CD4-positive, alpha-beta memory T cell (primary cell): ENCODE measurements at regions not wholly inside any gene's neighbourhood (a gene's known extent, or its start where the extent isn't known, plus 50 kb on each side); places are given as distances from the start of the nearest gene placed in this dataset.

ENCODE experiments used
- CTCF ChIA-PET: fragments of 350-600 bp; sonication (Branson Sonifier 250); formaldehyde crosslinking; loops from one replicate; lab custom pipeline; 2021; ENCODE audit warnings: inconsistent platforms; ENCODE audit not compliant: partially characterized antibody; lab: Charles Lee
- POLR2A ChIA-PET: fragments of 350-600 bp; sonication (Branson Sonifier 250); formaldehyde crosslinking; loops from one replicate; lab custom pipeline; 2021; ENCODE audit not compliant: partially characterized antibody; lab: Charles Lee
- DNase-seq, 5 donors: peaks; one replicate each; pipeline versions ENCODE4 v3.0.0 to v3.0.0-alpha.2; 2020 to 2022; ENCODE audit warnings: mixed read lengths in 1 of 5
- H3K27ac ChIP-seq: one replicate; pipeline ENCODE4 v1.7.0; 2013; ENCODE audit warnings: low read depth, low read length
- H3K27me3 ChIP-seq: 2 replicates; pipeline ENCODE4 v1.7.0; 2013; ENCODE audit warnings: mild to moderate bottlenecking, low read length, moderate library complexity; ENCODE audit not compliant: insufficient read depth
- H3K36me3 ChIP-seq: 2 replicates; pipeline ENCODE4 v1.7.0; 2013; ENCODE audit warnings: mild to moderate bottlenecking, low read length, moderate library complexity; ENCODE audit not compliant: insufficient read depth
- H3K4me1 ChIP-seq: 2 replicates; pipeline ENCODE4 v1.7.0; 2013; ENCODE audit warnings: mild to moderate bottlenecking, low read length, moderate library complexity; ENCODE audit not compliant: insufficient read depth
- H3K4me3 ChIP-seq, 2 donors: one replicate each; pipeline ENCODE4 v1.7.0; 2013; ENCODE audit warnings: low read length in 2 of 2, mild to moderate bottlenecking in 1 of 2
- H3K9me3 ChIP-seq, 2 donors: one replicate each; pipeline ENCODE4 v1.7.0; 2013; ENCODE audit warnings: low read length in 2 of 2, control low read depth in 1 of 2; ENCODE audit not compliant: control insufficient read depth in 1 of 2
- H3K27ac Mint-ChIP-seq, 7 donors: one replicate each; pipeline ENCODE4 v1.8.0; 2020 to 2021; ENCODE audit warnings: mixed read lengths in 7 of 7, mild to moderate bottlenecking in 6 of 7, inconsistent platforms in 3 of 7, moderate library complexity in 3 of 7
- H3K27me3 Mint-ChIP-seq, 2 donors: one replicate each; pipeline ENCODE4 v1.8.0; 2020 to 2021; ENCODE audit warnings: mixed read lengths in 2 of 2
- H3K36me3 Mint-ChIP-seq, 2 donors: one replicate each; pipeline ENCODE4 v1.8.0; 2020 to 2021; ENCODE audit warnings: mixed read lengths in 2 of 2, inconsistent platforms in 1 of 2, mild to moderate bottlenecking in 1 of 2
- H3K4me1 Mint-ChIP-seq, 4 donors: one replicate each; pipeline ENCODE4 v1.8.0; 2020 to 2021; ENCODE audit warnings: mixed read lengths in 4 of 4, mild to moderate bottlenecking in 1 of 4
- H3K4me3 Mint-ChIP-seq, 8 donors: one replicate each; pipeline ENCODE4 v1.8.0; 2020 to 2021; ENCODE audit warnings: mixed read lengths in 8 of 8, mild to moderate bottlenecking in 7 of 8, moderate library complexity in 6 of 8, inconsistent platforms in 3 of 8
- H3K9me3 Mint-ChIP-seq, 8 donors: one replicate each; pipeline ENCODE4 v1.8.0; 2020 to 2021; ENCODE audit warnings: mixed read lengths in 8 of 8, mild to moderate bottlenecking in 5 of 8, inconsistent platforms in 3 of 8, moderate library complexity in 1 of 8
- intact Hi-C: fragments of 100-400 bp; cut with micrococcal nuclease; formaldehyde crosslinking; loops from one replicate; pipeline ENCODE4 v1.15.1; 2023

GRCh38 chr2:118186858-118187254 lies 98.6 kb downstream of the INSIG2 start:
- H3K36me3 Mint-ChIP-seq, result peaks cover 0 to 5% of the 10 kb centered on the region in 2 donors
- no peaks in the 10 kb centered on the region for H3K27me3 Mint-ChIP-seq
- POLR2A ChIA-PET, result interaction anchor here (0.7 to 2.2 kb wide), 14 partner anchors 10 to 1181 kb away, joined by 3 to 11 read pairs (median 4); partner anchors contain the start of genes CCDC93 and INSIG2
- H3K27me3 ChIP-seq, result no peaks in the 10 kb centered on the region
- H3K36me3 ChIP-seq, result no peaks in the 10 kb centered on the region
- no peak overlapping the region for H3K4me3 ChIP-seq
- intact Hi-C loops, result loop anchor here (1.0 to 5.0 kb wide), 5 partner anchors 16 to 1180 kb away; partner anchors contain the start of genes C2orf76, DBI, DDX18 and INSIG2
- no peaks in the 10 kb centered on the region for H3K9me3 ChIP-seq
- peaks cover 0 to 2% (median 0%) of the 10 kb centered on the region in 8 donors for H3K9me3 Mint-ChIP-seq
- H3K4me1 ChIP-seq, result peaks cover 6% of the 10 kb centered on the region
- DNase-seq, result no peak
- H3K4me3 Mint-ChIP-seq, result peak overlapping the region; percentile 93 to 99 (median 96)
- peaks cover 15 to 25% (median 18%) of the 10 kb centered on the region in 4 donors for H3K4me1 Mint-ChIP-seq
- CTCF ChIA-PET, result interaction anchor here (1.1 to 2.7 kb wide), 4 partner anchors 37 to 373 kb away, joined by 3 to 13 read pairs (median 4); partner anchors contain the start of genes DDX18 and INSIG2
- peak overlapping the region; percentile 50 for H3K27ac ChIP-seq
- peak overlapping the region; percentile 61 to 98 (median 93) for H3K27ac Mint-ChIP-seq

DNA sequence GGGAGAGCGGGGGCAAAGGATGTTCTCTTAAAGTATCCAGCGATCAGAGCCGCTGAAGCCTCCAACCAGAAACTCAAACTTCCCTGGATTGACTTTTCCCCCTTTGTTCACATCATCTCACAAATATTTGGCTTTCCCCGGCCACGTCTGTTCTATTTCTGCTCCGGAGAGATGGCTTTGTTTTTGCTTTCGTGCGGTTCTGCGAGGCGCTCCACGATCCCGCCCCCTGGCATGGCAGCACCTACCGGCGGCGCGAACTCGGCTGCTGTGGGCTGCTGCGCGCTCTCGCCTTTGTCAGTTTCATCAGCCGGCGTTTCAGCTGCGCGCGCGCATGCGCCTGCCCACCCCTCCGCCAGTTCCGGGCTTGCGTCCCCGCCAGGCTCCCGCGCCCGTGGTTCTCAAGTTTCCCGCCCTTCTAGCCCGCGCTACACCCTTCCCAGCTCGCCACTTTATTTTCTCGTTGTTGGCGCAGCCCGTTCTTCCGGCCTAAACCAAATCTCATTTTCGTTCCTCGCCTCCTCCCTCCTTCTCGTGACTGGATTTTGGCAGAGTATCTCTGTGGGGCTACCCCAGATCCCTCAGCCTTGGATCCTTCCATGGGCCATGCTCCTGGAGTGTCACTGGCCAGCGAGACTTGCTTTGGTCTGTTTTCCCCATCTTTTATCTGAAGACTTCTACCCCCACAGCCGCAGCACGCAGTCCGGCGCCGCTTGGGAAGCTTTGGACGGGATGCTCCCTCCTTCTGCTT lies 98.0 kb downstream of the INSIG2 start:
- intact Hi-C loops, result loop anchor here (1.0 to 5.0 kb wide), 5 partner anchors 17 to 1181 kb away; partner anchors contain the start of genes C2orf76, DBI, DDX18 and INSIG2
- Mint-ChIP-seq H3K9me3 (peaks cover 0 to 2% (median 0%) of the 10 kb centered on the region in 8 donors), H3K4me3 (peak overlapping the region; percentile 93 to 99 (median 96)), H3K4me1 (peaks cover 15 to 25% (median 18%) of the 10 kb centered on the region in 4 donors), H3K36me3 (peaks cover 0 to 5% of the 10 kb centered on the region in 2 donors), H3K27me3 (no peaks in the 10 kb centered on the region), H3K27ac (peak overlapping the region; percentile 87 to 99 (median 95))
- Histone ChIP-seq H3K27me3 (no peaks in the 10 kb centered on the region), H3K36me3 (no peaks in the 10 kb centered on the region), H3K9me3 (no peaks in the 10 kb centered on the region), H3K27ac (peak overlapping the region; percentile 57), H3K4me3 (peak overlapping the region; percentile 73 to 80), H3K4me1 (peaks cover 6% of the 10 kb centered on the region)
- ChIA-PET CTCF (interaction anchor here (1.1 to 2.7 kb wide), 4 partner anchors 37 to 372 kb away, joined by 3 to 13 read pairs (median 4); partner anchors contain the start of genes DDX18 and INSIG2), POLR2A (interaction anchor here (0.7 to 2.2 kb wide), 15 partner anchors 9 to 1182 kb away, joined by 3 to 11 read pairs (median 4); partner anchors contain the start of genes CCDC93 and INSIG2)
- peak; percentile 82 to 89 (median 88) for DNase-seq

- Mint-ChIP-seq H3K27ac (peak overlapping the region; percentile 87 to 99 (median 95)), H3K36me3 (peaks cover 0 to 5% of the 10 kb centered on the region in 2 donors), H3K9me3 (peaks cover 0 to 2% (median 0%) of the 10 kb centered on the region in 8 donors), H3K27me3 (no peaks in the 10 kb centered on the region), H3K4me1 (peaks cover 15 to 25% (median 18%) of the 10 kb centered on the region in 4 donors), H3K4me3 (peak overlapping the region; percentile 93 to 99 (median 96))
- CTCF ChIA-PET, result interaction anchor here (0.7 to 2.7 kb wide), 5 partner anchors 17 to 371 kb away, joined by 3 to 13 read pairs (median 3); partner anchors contain the start of gene DDX18
- peak overlapping the region; percentile 57 for H3K27ac ChIP-seq
- no peaks in the 10 kb centered on the region for H3K27me3 ChIP-seq
- POLR2A ChIA-PET, result interaction anchor here (0.9 to 2.2 kb wide), 14 partner anchors 8 to 1182 kb away, joined by 3 to 11 read pairs (median 4); partner anchors contain the start of genes CCDC93 and INSIG2
- intact Hi-C loops, result loop anchor here (1.0 to 5.0 kb wide), 6 partner anchors 17 to 1182 kb away; partner anchors contain the start of genes C2orf76, CCDC93, DBI and DDX18
- H3K4me1 ChIP-seq, result peaks cover 6% of the 10 kb centered on the region
- no peaks in the 10 kb centered on the region for H3K36me3 ChIP-seq
- H3K9me3 ChIP-seq, result no peaks in the 10 kb centered on the region
- peak in 3 of 5 donors; percentile 46 to 55 (median 50) for DNase-seq
- H3K4me3 ChIP-seq, result peak overlapping the region; percentile 73 to 80
These were observed 97.2 kb downstream of the INSIG2 start for GRCh38 chr2:118185210-118186109.

GRCh38 chr2:118183381-118183780 lies 95.1 kb downstream of the INSIG2 start:
- intact Hi-C loops, result no loop called here
- Histone ChIP-seq H3K27me3 (no peaks in the 10 kb centered on the region), H3K36me3 (no peaks in the 10 kb centered on the region), H3K4me3 (no peak overlapping the region), H3K27ac (no peak overlapping the region), H3K9me3 (no peaks in the 10 kb centered on the region), H3K4me1 (peaks cover 6% of the 10 kb centered on the region)
- H3K27ac Mint-ChIP-seq, result peak overlapping the region in 1 of 7 donors; percentile 23
- H3K4me1 Mint-ChIP-seq, result peaks cover 14 to 25% (median 18%) of the 10 kb centered on the region in 4 donors
- peaks cover 0 to 2% (median 0%) of the 10 kb centered on the region in 8 donors for H3K9me3 Mint-ChIP-seq
- no peak for DNase-seq
- ChIA-PET CTCF (interaction anchor here (1.5 kb wide), 1 partner anchor 9 kb away, joined by 3 read pairs; no protein-coding TSS in a partner anchor), POLR2A (interaction anchor here (0.8 kb wide), 1 partner anchor 871 kb away, joined by 3 read pairs; no protein-coding TSS in a partner anchor)
- peaks cover 0 to 5% of the 10 kb centered on the region in 2 donors for H3K36me3 Mint-ChIP-seq
- peak overlapping the region in 1 of 8 donors; percentile 71 for H3K4me3 Mint-ChIP-seq
- H3K27me3 Mint-ChIP-seq, result no peaks in the 10 kb centered on the region

GRCh38 chr2:118179445-118179844 lies 91.2 kb downstream of the INSIG2 start:
- H3K36me3 Mint-ChIP-seq, result no peaks in the 10 kb centered on the region
- no peaks in the 10 kb centered on the region for H3K36me3 ChIP-seq
- intact Hi-C loops, result no loop called here
- H3K27ac Mint-ChIP-seq, result no peak overlapping the region
- no peaks in the 10 kb centered on the region for H3K27me3 ChIP-seq
- ChIA-PET CTCF (interaction anchor here (1.4 kb wide), 1 partner anchor 133 kb away, joined by 3 read pairs; no protein-coding TSS in a partner anchor), POLR2A (no interaction called here)
- no peaks in the 10 kb centered on the region for H3K9me3 Mint-ChIP-seq
- no peak overlapping the region for H3K27ac ChIP-seq
- peaks cover 0 to 7% (median 7%) of the 10 kb centered on the region in 4 donors for H3K4me1 Mint-ChIP-seq
- H3K4me3 ChIP-seq, result no peak overlapping the region
- H3K9me3 ChIP-seq, result no peaks in the 10 kb centered on the region
- peaks cover 3 to 10% of the 10 kb centered on the region in 2 donors for H3K27me3 Mint-ChIP-seq
- H3K4me3 Mint-ChIP-seq, result no peak overlapping the region
- H3K4me1 ChIP-seq, result no peaks in the 10 kb centered on the region
- DNase-seq, result no peak

- no peak overlapping the region for H3K4me3 ChIP-seq
- Mint-ChIP-seq H3K9me3 (no peaks in the 10 kb centered on the region), H3K27ac (no peak overlapping the region), H3K27me3 (peaks cover 4 to 10% of the 10 kb centered on the region in 2 donors), H3K4me1 (peaks cover 0 to 7% (median 7%) of the 10 kb centered on the region in 4 donors), H3K4me3 (no peak overlapping the region), H3K36me3 (no peaks in the 10 kb centered on the region)
- no peaks in the 10 kb centered on the region for H3K27me3 ChIP-seq
- CTCF ChIA-PET, result interaction anchor here (1.0 to 1.6 kb wide), 2 partner anchors 8 to 46 kb away, joined by 3 to 4 read pairs; no protein-coding TSS in a partner anchor
- POLR2A ChIA-PET, result no interaction called here
- H3K27ac ChIP-seq, result no peak overlapping the region
- no peaks in the 10 kb centered on the region for H3K9me3 ChIP-seq
- no peaks in the 10 kb centered on the region for H3K36me3 ChIP-seq
- H3K4me1 ChIP-seq, result no peaks in the 10 kb centered on the region
- intact Hi-C loops, result no loop called here
- DNase-seq, result no peak
These were observed 89.6 kb downstream of the INSIG2 start for GRCh38 chr2:118177884-118178283.
